Aorta (tissue), 5 donors: ENCODE measurements at regions not wholly inside any gene's neighbourhood (a gene's known extent, or its start where the extent isn't known, plus 50 kb on each side); places are given as distances from the start of the nearest gene placed in this dataset.

Experiments used
- ATAC-seq: fragments of 200-7000 bp; cut with Tn5 transposase; one replicate; pipeline ENCODE4 v1.9.1; 2022; ENCODE audit warnings: moderate library complexity; ENCODE audit not compliant: low FRiP score
- DNase-seq, 2 donors: peaks; one replicate each; pipeline ENCODE4 v3.0.0-alpha.2; 2020
- H3K27ac ChIP-seq, 2 donors: one replicate each; pipeline ENCODE4 v1.5.1; 2013; ENCODE audit warnings: low read length in 2 of 2, mild to moderate bottlenecking in 2 of 2, moderate library complexity in 2 of 2, control low read depth in 1 of 2, inconsistent platforms in 1 of 2, low read depth in 1 of 2
- H3K27me3 ChIP-seq, 2 donors: one replicate each; pipeline ENCODE4 v1.6.1; 2013; ENCODE audit warnings: control low read depth in 1 of 2, low read length in 1 of 2, mild to moderate bottlenecking in 1 of 2, moderate library complexity in 1 of 2; ENCODE audit not compliant: insufficient read depth in 2 of 2, control insufficient read depth in 1 of 2
- H3K36me3 ChIP-seq, 2 donors: one replicate each; pipeline ENCODE4 v1.6.1; 2013; ENCODE audit warnings: control low read depth in 1 of 2, low read length in 1 of 2, mild to moderate bottlenecking in 1 of 2; ENCODE audit not compliant: insufficient read depth in 2 of 2, control insufficient read depth in 1 of 2
- H3K4me1 ChIP-seq, 2 donors: one replicate each; pipeline ENCODE4 v1.6.1; 2013; ENCODE audit warnings: low read length in 2 of 2, control low read depth in 1 of 2, mild to moderate bottlenecking in 1 of 2, moderate library complexity in 1 of 2; ENCODE audit not compliant: insufficient read depth in 2 of 2, control insufficient read depth in 1 of 2
- H3K4me3 ChIP-seq, 2 donors: one replicate each; pipeline ENCODE4 v1.5.1; 2013; ENCODE audit warnings: low read length in 2 of 2, control low read depth in 1 of 2, mild to moderate bottlenecking in 1 of 2
- H3K9me3 ChIP-seq: one replicate; pipeline ENCODE4 v1.6.1; 2013; ENCODE audit warnings: mild to moderate bottlenecking, low read length; ENCODE audit not compliant: control insufficient read depth
- WGBS, 2 donors: extraction: QIAGEN DNeasy Blood & Tissue Kit; methylation state at CpG; one replicate each; pipeline ENCODE4 v1.1.7; 2013; 5-methylcytosine and 5-hydroxymethylcytosine counted together
- intact Hi-C, 2 donors: fragments of 100-400 bp; cut with DNase I; formaldehyde crosslinking; loops; one replicate each; pipeline versions ENCODE4 v1.14.2 to v1.15.0; 2022
- donor health status: healthy with polysubstance abuse.
- donor health status: Bipolar disorder and iron deficiency.
- donor health status: DM: no; HTN: no; CAD: no.
- donor health status: DM: no; HTN: no; CAD: no.
- donor health status: DM: yes; HTN: yes; CAD: no.

- Histone ChIP-seq H3K27me3 (no peaks in the 10 kb centered on the region), H3K9me3 (no peaks in the 10 kb centered on the region), H3K4me3 (no peak overlapping the region), H3K4me1 (no peaks in the 10 kb centered on the region), H3K27ac (no peak overlapping the region), H3K36me3 (no peaks in the 10 kb centered on the region)
- 89 to 94% methylated on average over 30 of the region's 30 CpGs for WGBS, 2 donors
- intact Hi-C loops: no loop called here
- DNase-seq (no peak), ATAC-seq (no peak)
These were observed 128.5 kb upstream of the GSE1 start for GRCh38 chr16:85484347-85485300.

GRCh38 chr16:85485379-85485778 is 127.7 kb upstream of the GSE1 start:
- Histone ChIP-seq H3K27me3 (no peaks in the 10 kb centered on the region), H3K36me3 (no peaks in the 10 kb centered on the region), H3K9me3 (no peaks in the 10 kb centered on the region), H3K4me3 (no peak overlapping the region), H3K4me1 (no peaks in the 10 kb centered on the region), H3K27ac (no peak overlapping the region)
- WGBS, 2 donors: 81 to 95% methylated on average over 28 of the region's 28 CpGs
- ATAC-seq: no peak
- intact Hi-C loops: no loop called here
- DNase-seq: no peak

- Histone ChIP-seq H3K27me3 (no peaks in the 10 kb centered on the region), H3K4me3 (no peak overlapping the region), H3K36me3 (no peaks in the 10 kb centered on the region), H3K4me1 (no peaks in the 10 kb centered on the region), H3K27ac (no peak overlapping the region), H3K9me3 (no peaks in the 10 kb centered on the region)
- WGBS, 2 donors: 92 to 93% methylated on average over 33 of the region's 33 CpGs
- ATAC-seq (no peak), DNase-seq (no peak)
- intact Hi-C loops: no loop called here
These were observed 126.7 kb upstream of the GSE1 start for GRCh38 chr16:85486256-85486915.

- 93 to 94% methylated on average over 8 of the region's 8 CpGs for WGBS, 2 donors
- ATAC-seq: no peak
- no peaks in the 10 kb centered on the region for H3K4me1 ChIP-seq
- no peaks in the 10 kb centered on the region for H3K27me3 ChIP-seq
- DNase-seq: no peak
- no peak overlapping the region for H3K4me3 ChIP-seq
- no peaks in the 10 kb centered on the region for H3K36me3 ChIP-seq
- no peaks in the 10 kb centered on the region for H3K9me3 ChIP-seq
- H3K27ac ChIP-seq: no peak overlapping the region
- intact Hi-C loops: no loop called here
These were observed 124.7 kb upstream of the GSE1 start for GRCh38 chr16:85488414-85488813.

GRCh38 chr16:85490407-85491057 is 122.6 kb upstream of the GSE1 start:
- DNase-seq: no peak
- no peaks in the 10 kb centered on the region for H3K9me3 ChIP-seq
- intact Hi-C loops: no loop called here
- no peaks in the 10 kb centered on the region for H3K4me1 ChIP-seq
- H3K27me3 ChIP-seq: no peaks in the 10 kb centered on the region
- WGBS, 2 donors: 93 to 96% methylated on average over 27 of the region's 27 CpGs
- no peak overlapping the region for H3K27ac ChIP-seq
- no peak overlapping the region for H3K4me3 ChIP-seq
- ATAC-seq: no peak
- no peaks in the 10 kb centered on the region for H3K36me3 ChIP-seq

GRCh38 chr16:85491058-85491771 is 121.9 kb upstream of the GSE1 start:
- H3K27ac ChIP-seq: no peak overlapping the region
- H3K9me3 ChIP-seq: no peaks in the 10 kb centered on the region
- H3K27me3 ChIP-seq: no peaks in the 10 kb centered on the region
- DNase-seq (no peak), ATAC-seq (no peak)
- H3K4me1 ChIP-seq: no peaks in the 10 kb centered on the region
- WGBS, 2 donors: 92 to 94% methylated on average over 17 of the region's 17 CpGs
- intact Hi-C loops: no loop called here
- no peaks in the 10 kb centered on the region for H3K36me3 ChIP-seq
- no peak overlapping the region for H3K4me3 ChIP-seq

GRCh38 chr16:85491798-85492294 is 121.3 kb upstream of the GSE1 start:
- Histone ChIP-seq H3K9me3 (no peaks in the 10 kb centered on the region), H3K36me3 (no peaks in the 10 kb centered on the region), H3K4me1 (no peaks in the 10 kb centered on the region), H3K4me3 (no peak overlapping the region), H3K27me3 (no peaks in the 10 kb centered on the region), H3K27ac (no peak overlapping the region)
- peak; percentile 79 for ATAC-seq
- DNase-seq: peak; percentile 87 to 92
- WGBS, 2 donors: 7 to 20% methylated on average over 14 to 17 of the region's 17 CpGs
- intact Hi-C loops: no loop called here

GRCh38 chr16:85492295-85492864 is 120.7 kb upstream of the GSE1 start:
- no peak overlapping the region for H3K27ac ChIP-seq
- H3K36me3 ChIP-seq: no peaks in the 10 kb centered on the region
- no peak overlapping the region for H3K4me3 ChIP-seq
- H3K27me3 ChIP-seq: no peaks in the 10 kb centered on the region
- H3K4me1 ChIP-seq: no peaks in the 10 kb centered on the region
- no peaks in the 10 kb centered on the region for H3K9me3 ChIP-seq
- WGBS, 2 donors: 48 to 50% methylated on average over 12 of the region's 12 CpGs
- intact Hi-C loops: no loop called here
- no peak for ATAC-seq
- no peak for DNase-seq
